Neural cell (in vitro differentiated cells): ENCODE measurements at regions not wholly inside any gene's neighbourhood (a gene's known extent, or its start where the extent isn't known, plus 50 kb on each side); places are given as distances from the start of the nearest gene placed in this dataset.
A peak's percentile ranks its signal among the peaks of the same experiment; 100 is the strongest.

ENCODE experiments used
- H2AFZ ChIP-seq: fragments of 200-600, 300-800 bp; sonication (generic), shearing (Covaris generic); 2 replicates; pipeline ENCODE4 v1.6.0; 2014; ENCODE audit warnings: low read depth, mild to moderate bottlenecking, antibody characterized with exemption, low read length, moderate library complexity
- H3F3A ChIP-seq: fragments of 200-600 bp; shearing (Covaris generic); 2 replicates; pipeline ENCODE4 v1.6.1; 2016; ENCODE audit warnings: mild to moderate bottlenecking, moderate library complexity, mixed read lengths, antibody characterized with exemption, low read length; ENCODE audit not compliant: insufficient read depth, poor library complexity, severe bottlenecking
- H3K27ac ChIP-seq: fragments of 200-600, 300-800 bp; sonication (generic), shearing (Covaris generic); 2 replicates; pipeline ENCODE4 v1.5.1; 2014; ENCODE audit warnings: mild to moderate bottlenecking, low read length, moderate library complexity
- H3K27me3 ChIP-seq: fragments of 300-800, 200-600 bp; sonication (generic), shearing (Covaris generic); 2 replicates; pipeline ENCODE4 v1.6.0; 2014; ENCODE audit warnings: mild to moderate bottlenecking, low read depth, low read length, moderate library complexity; ENCODE audit not compliant: insufficient read depth
- H3K36me3 ChIP-seq: fragments of 300-800, 200-600 bp; sonication (generic), shearing (Covaris generic); 2 replicates; pipeline ENCODE4 v1.5.1; 2014; ENCODE audit warnings: mild to moderate bottlenecking, antibody characterized with exemption, low read length, moderate library complexity; ENCODE audit not compliant: insufficient read depth
- H3K4me2 ChIP-seq: fragments of 300-800, 200-600 bp; sonication (generic), shearing (Covaris generic); 2 replicates; pipeline ENCODE4 v1.6.0; 2014; ENCODE audit warnings: mild to moderate bottlenecking, low read length
- H3K4me3 ChIP-seq: fragments of 300-800, 200-600 bp; sonication (generic), shearing (Covaris generic); 2 replicates; pipeline ENCODE4 v1.5.1; 2014; ENCODE audit warnings: mild to moderate bottlenecking, low read length, moderate library complexity
- H3K79me2 ChIP-seq: fragments of 200-600 bp; shearing (Covaris generic); replicated peaks from 2 replicates; pipeline ENCODE4 v1.6.0; 2014; ENCODE audit warnings: mild to moderate bottlenecking, low read length, moderate library complexity; ENCODE audit not compliant: insufficient read depth
- H3K9ac ChIP-seq: fragments of 300-800, 200-600 bp; sonication (generic), shearing (Covaris generic); 2 replicates; pipeline ENCODE4 v1.6.1; 2016; ENCODE audit warnings: mild to moderate bottlenecking, low read length, mixed read lengths
- H3K9me2 ChIP-seq: fragments of 200-600 bp; shearing (Covaris generic); 2 replicates; pipeline ENCODE4 v1.6.1; 2016; ENCODE audit warnings: mild to moderate bottlenecking, low read length, mixed read lengths; ENCODE audit not compliant: insufficient read depth
- H3K9me3 ChIP-seq: fragments of 200-600, 300-800 bp; sonication (generic), shearing (Covaris generic); 2 replicates; pipeline ENCODE4 v1.6.1; 2016; ENCODE audit warnings: mild to moderate bottlenecking, mixed run types, low read length, moderate library complexity, mixed read lengths
- H4K20me1 ChIP-seq: fragments of 200-600 bp; shearing (Covaris generic); 2 replicates; pipeline ENCODE4 v1.6.1; 2016; ENCODE audit warnings: mild to moderate bottlenecking, mixed run types; ENCODE audit not compliant: insufficient read depth
- EP300 ChIP-seq: fragments of 450-650 bp; conservative IDR thresholded peaks from 2 replicates; pipeline ENCODE4 v1.6.1; 2014; ENCODE audit warnings: antibody characterized with exemption, mild to moderate bottlenecking, moderate library complexity; ENCODE audit not compliant: poor library complexity, severe bottlenecking
- EZH2 ChIP-seq: fragments of 200-600, 300-800 bp; shearing (Covaris generic), sonication (generic); IDR thresholded peaks from 2 replicates; pipeline ENCODE4 v1.6.1; 2014; ENCODE audit warnings: antibody characterized with exemption, low read length, borderline replicate concordance, mild to moderate bottlenecking; ENCODE audit not compliant: insufficient read depth, poor library complexity, severe bottlenecking
- MXI1 ChIP-seq: fragments of 450-650 bp; conservative IDR thresholded peaks from 2 replicates; pipeline ENCODE4 v1.6.1; 2014; ENCODE audit warnings: antibody characterized with exemption, mild to moderate bottlenecking; ENCODE audit not compliant: poor library complexity, severe bottlenecking
- POLR2AphosphoS5 ChIP-seq: IDR thresholded peaks from 2 replicates; pipeline ENCODE4 v1.6.1; 2012
- RAD21 ChIP-seq: fragments of 450-650 bp; conservative IDR thresholded peaks from 2 replicates; pipeline ENCODE4 v1.6.1; 2014; ENCODE audit warnings: antibody characterized with exemption, mild to moderate bottlenecking, moderate library complexity
- REST ChIP-seq: IDR thresholded peaks from 2 replicates; pipeline ENCODE4 v1.6.1; 2012; ENCODE audit warnings: borderline replicate concordance
- SMC3 ChIP-seq: fragments of 450-650 bp; conservative IDR thresholded peaks from 2 replicates; pipeline ENCODE4 v1.6.1; 2014; ENCODE audit warnings: antibody characterized with exemption, mild to moderate bottlenecking, moderate library complexity; ENCODE audit not compliant: poor library complexity
- TAF1 ChIP-seq: IDR thresholded peaks from 2 replicates; pipeline ENCODE4 v1.6.1; 2012; ENCODE audit warnings: low read depth
- TF ChIP-seq, protein P1 (sequence below): fragments of 450-650 bp; IDR thresholded peaks from 2 replicates; pipeline ENCODE4 v1.5.1; 2014; ENCODE audit warnings: antibody characterized with exemption, mild to moderate bottlenecking, moderate library complexity; ENCODE audit not compliant: poor library complexity, severe bottlenecking

- Histone ChIP-seq H3F3A (no peaks in the 10 kb centered on the region), H4K20me1 (no peaks in the 10 kb centered on the region), H3K36me3 (no peaks in the 10 kb centered on the region), H3K9ac (no peak overlapping the region), H3K27ac (no peak overlapping the region), H3K27me3 (no peaks in the 10 kb centered on the region), H3K79me2 (no peaks in the 10 kb centered on the region), H3K4me3 (no peak overlapping the region), H3K9me2 (no peaks in the 10 kb centered on the region), H3K4me2 (no peak overlapping the region), H2AFZ (no peak overlapping the region), H3K9me3 (no peaks in the 10 kb centered on the region)
- TF ChIP-seq REST = no peak
- peak; percentile 75 for TF ChIP-seq EP300
- TF ChIP-seq MXI1 = no peak
- TF ChIP-seq SMC3 = no peak
- TF ChIP-seq RAD21 = no peak
- TF ChIP-seq, protein P1, sequence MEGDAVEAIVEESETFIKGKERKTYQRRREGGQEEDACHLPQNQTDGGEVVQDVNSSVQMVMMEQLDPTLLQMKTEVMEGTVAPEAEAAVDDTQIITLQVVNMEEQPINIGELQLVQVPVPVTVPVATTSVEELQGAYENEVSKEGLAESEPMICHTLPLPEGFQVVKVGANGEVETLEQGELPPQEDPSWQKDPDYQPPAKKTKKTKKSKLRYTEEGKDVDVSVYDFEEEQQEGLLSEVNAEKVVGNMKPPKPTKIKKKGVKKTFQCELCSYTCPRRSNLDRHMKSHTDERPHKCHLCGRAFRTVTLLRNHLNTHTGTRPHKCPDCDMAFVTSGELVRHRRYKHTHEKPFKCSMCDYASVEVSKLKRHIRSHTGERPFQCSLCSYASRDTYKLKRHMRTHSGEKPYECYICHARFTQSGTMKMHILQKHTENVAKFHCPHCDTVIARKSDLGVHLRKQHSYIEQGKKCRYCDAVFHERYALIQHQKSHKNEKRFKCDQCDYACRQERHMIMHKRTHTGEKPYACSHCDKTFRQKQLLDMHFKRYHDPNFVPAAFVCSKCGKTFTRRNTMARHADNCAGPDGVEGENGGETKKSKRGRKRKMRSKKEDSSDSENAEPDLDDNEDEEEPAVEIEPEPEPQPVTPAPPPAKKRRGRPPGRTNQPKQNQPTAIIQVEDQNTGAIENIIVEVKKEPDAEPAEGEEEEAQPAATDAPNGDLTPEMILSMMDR = no peak
- no peak for TF ChIP-seq TAF1
- TF ChIP-seq EZH2 = no peak
- TF ChIP-seq POLR2AphosphoS5 = peak; percentile 73
Observed at GRCh38 chrY:7806592-7807515, 895.3 kb upstream of the AMELY start.

- H3K4me2 ChIP-seq = no peak overlapping the region
- H3K27ac ChIP-seq = no peak overlapping the region
- H3K9ac ChIP-seq = no peak overlapping the region
- H3K27me3 ChIP-seq = no peaks in the 10 kb centered on the region
- H3K9me2 ChIP-seq = no peaks in the 10 kb centered on the region
- no peaks in the 10 kb centered on the region for H4K20me1 ChIP-seq
- no peaks in the 10 kb centered on the region for H3K79me2 ChIP-seq
- H2AFZ ChIP-seq = no peak overlapping the region
- H3K4me3 ChIP-seq = no peak overlapping the region
- no peaks in the 10 kb centered on the region for H3K9me3 ChIP-seq
- H3F3A ChIP-seq = no peaks in the 10 kb centered on the region
- H3K36me3 ChIP-seq = no peaks in the 10 kb centered on the region
- TF ChIP-seq POLR2AphosphoS5 = no peak
- no peak for TF ChIP-seq EZH2
- no peak for TF ChIP-seq EP300
- TF ChIP-seq TAF1 = no peak
- TF ChIP-seq MXI1 = no peak
- TF ChIP-seq SMC3 = no peak
- TF ChIP-seq, protein P1 = no peak
- no peak for TF ChIP-seq REST
Observed at GRCh38 chrY:7805624-7806023, 894.1 kb upstream of the AMELY start.
